ENCODE measurements at regions not wholly inside any gene's neighbourhood (a gene's known extent, or its start where the extent isn't known, plus 50 kb on each side); places are given as distances from the start of the nearest gene placed in this dataset.

GRCh38 chr4:18082236-18082635, 60.7 kb upstream of the LCORL start:
- Histone ChIP-seq H3K27ac (no peak overlapping the region), H3K4me3 (no peak overlapping the region)

- no peak overlapping the region for H3K27ac ChIP-seq
- no peak overlapping the region for H3K4me3 ChIP-seq
These were observed 60.2 kb upstream of the LCORL start for GRCh38 chr4:18081708-18082107.

- Histone ChIP-seq H3K4me3 (no peak overlapping the region), H3K27ac (no peak overlapping the region)
These were observed 56.3 kb upstream of the LCORL start for GRCh38 chr4:18077808-18078207.

- Histone ChIP-seq H3K4me3 (no peak overlapping the region), H3K27ac (no peak overlapping the region)
These were observed 54.4 kb upstream of the LCORL start for GRCh38 chr4:18075823-18076433.

GRCh38 chr4:18071894-18072293, 50.3 kb upstream of the LCORL start:
- no peak overlapping the region for H3K4me3 ChIP-seq

More at GRCh38 chr4:18071894-18072293, 50.3 kb upstream of the LCORL start:
- no peak overlapping the region for H3K27ac ChIP-seq
